ENCODE measurements at regions not wholly inside any gene's neighbourhood (a gene's known extent, or its start where the extent isn't known, plus 50 kb on each side); places are given as distances from the start of the nearest gene placed in this dataset.

DNA sequence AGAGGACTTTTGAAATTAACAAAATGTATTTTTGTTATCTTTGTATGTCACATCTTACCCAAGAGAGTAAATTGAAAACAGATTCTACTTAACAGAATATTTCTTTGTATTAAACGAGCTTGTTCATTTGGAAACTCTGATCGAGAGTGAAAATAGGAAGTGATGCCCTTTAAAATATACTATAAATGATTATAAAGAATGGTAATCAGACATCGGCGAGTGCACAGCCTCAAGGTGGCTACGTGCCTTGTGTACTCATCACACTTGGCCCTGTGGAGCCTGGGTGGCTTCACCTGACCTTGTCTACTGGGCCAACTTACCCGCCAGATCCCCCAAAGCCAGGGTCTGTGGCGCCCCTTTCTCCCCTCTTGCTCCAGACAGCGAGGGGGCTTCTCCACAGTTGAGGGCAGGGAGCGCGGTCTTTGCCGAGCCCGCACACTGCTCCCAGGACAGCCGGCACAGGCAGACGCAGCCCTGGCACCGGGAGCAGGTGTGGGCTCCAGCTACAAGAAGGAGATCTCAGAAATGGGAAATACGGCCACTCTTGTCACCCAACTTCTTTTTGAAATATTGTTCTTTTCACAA lies 243.2 kb downstream of the CEMIP2 start:
- no peak overlapping the region for H3K4me3 ChIP-seq (ENCODE audit: low read depth, low read length)
- no peak for DNase-seq (ENCODE audit: low read depth)
- TF ChIP-seq, protein P1, sequence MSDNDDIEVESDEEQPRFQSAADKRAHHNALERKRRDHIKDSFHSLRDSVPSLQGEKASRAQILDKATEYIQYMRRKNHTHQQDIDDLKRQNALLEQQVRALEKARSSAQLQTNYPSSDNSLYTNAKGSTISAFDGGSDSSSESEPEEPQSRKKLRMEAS (IDR thresholded peaks at IDR 0.05; ENCODE audit: low read depth, low read length), result no peak
- no peak for TF ChIP-seq MYC (IDR thresholded peaks at IDR 0.05; ENCODE audit: low read depth, low read length)
- TF ChIP-seq, protein P2, sequence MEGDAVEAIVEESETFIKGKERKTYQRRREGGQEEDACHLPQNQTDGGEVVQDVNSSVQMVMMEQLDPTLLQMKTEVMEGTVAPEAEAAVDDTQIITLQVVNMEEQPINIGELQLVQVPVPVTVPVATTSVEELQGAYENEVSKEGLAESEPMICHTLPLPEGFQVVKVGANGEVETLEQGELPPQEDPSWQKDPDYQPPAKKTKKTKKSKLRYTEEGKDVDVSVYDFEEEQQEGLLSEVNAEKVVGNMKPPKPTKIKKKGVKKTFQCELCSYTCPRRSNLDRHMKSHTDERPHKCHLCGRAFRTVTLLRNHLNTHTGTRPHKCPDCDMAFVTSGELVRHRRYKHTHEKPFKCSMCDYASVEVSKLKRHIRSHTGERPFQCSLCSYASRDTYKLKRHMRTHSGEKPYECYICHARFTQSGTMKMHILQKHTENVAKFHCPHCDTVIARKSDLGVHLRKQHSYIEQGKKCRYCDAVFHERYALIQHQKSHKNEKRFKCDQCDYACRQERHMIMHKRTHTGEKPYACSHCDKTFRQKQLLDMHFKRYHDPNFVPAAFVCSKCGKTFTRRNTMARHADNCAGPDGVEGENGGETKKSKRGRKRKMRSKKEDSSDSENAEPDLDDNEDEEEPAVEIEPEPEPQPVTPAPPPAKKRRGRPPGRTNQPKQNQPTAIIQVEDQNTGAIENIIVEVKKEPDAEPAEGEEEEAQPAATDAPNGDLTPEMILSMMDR (IDR thresholded peaks at IDR 0.05; ENCODE audit: low read depth, low read length), result no peak
- TF ChIP-seq POLR2A (IDR thresholded peaks at IDR 0.05; ENCODE audit: extremely low read depth, insufficient read length), result no peak

DNA sequence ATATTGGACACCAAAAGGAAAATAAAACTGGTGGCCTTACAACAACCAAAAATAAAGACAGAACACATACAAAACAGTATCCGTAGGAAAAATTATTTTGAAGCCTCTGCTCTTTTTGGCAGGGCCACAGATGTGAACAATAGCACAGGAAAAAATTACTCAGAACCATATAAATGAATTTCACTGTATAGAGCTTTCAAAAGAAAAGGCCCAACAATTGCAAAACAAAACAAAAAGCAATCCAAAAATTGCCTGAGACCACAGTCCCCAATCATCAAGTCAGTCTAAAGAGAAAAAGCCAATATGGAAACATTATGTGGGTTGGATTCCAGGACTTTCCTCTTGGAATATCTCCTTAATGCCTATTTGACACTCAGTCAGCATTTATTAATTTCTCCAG lies 243.8 kb downstream of the CEMIP2 start:
- no peak for DNase-seq (ENCODE audit: low read depth)
- no peak for TF ChIP-seq MYC (IDR thresholded peaks at IDR 0.05; ENCODE audit: low read depth, low read length)
- TF ChIP-seq POLR2A (IDR thresholded peaks at IDR 0.05; ENCODE audit: extremely low read depth, insufficient read length), result no peak
- TF ChIP-seq, protein P2 (IDR thresholded peaks at IDR 0.05; ENCODE audit: low read depth, low read length), result no peak
- TF ChIP-seq, protein P1 (IDR thresholded peaks at IDR 0.05; ENCODE audit: low read depth, low read length), result no peak

DNA sequence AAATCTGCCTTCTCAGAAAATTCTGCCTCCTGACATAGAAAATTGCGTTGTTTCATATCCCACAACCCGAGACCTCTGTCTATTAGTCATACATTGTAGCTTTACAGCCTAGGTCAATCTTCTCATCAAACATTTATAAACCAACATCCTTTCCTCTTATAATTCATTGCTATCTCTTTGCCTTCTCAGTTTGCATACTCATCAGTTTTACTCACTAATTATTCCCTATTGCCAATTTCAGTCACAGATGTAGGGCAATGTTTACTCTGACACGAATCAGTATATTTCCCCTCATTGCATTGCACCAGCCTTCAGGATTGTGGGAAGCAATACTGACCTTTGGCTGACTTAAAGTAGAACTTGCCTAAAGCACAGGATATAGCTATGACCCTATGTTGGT lies 247.2 kb downstream of the CEMIP2 start:
- H3K4me3 ChIP-seq (ENCODE audit: low read depth, low read length), result no peak overlapping the region
- TF ChIP-seq POLR2A (IDR thresholded peaks at IDR 0.05; ENCODE audit: extremely low read depth, insufficient read length), result no peak
- TF ChIP-seq, protein P2 (IDR thresholded peaks at IDR 0.05; ENCODE audit: low read depth, low read length), result no peak
- no peak for TF ChIP-seq MYC (IDR thresholded peaks at IDR 0.05; ENCODE audit: low read depth, low read length)
- TF ChIP-seq, protein P1 (IDR thresholded peaks at IDR 0.05; ENCODE audit: low read depth, low read length), result no peak
- no peak for DNase-seq (ENCODE audit: low read depth)

More for the DNA sequence above, 243.8 kb downstream of the CEMIP2 start:
- no peak overlapping the region for H3K4me3 ChIP-seq (ENCODE audit: low read depth, low read length)

DNA sequence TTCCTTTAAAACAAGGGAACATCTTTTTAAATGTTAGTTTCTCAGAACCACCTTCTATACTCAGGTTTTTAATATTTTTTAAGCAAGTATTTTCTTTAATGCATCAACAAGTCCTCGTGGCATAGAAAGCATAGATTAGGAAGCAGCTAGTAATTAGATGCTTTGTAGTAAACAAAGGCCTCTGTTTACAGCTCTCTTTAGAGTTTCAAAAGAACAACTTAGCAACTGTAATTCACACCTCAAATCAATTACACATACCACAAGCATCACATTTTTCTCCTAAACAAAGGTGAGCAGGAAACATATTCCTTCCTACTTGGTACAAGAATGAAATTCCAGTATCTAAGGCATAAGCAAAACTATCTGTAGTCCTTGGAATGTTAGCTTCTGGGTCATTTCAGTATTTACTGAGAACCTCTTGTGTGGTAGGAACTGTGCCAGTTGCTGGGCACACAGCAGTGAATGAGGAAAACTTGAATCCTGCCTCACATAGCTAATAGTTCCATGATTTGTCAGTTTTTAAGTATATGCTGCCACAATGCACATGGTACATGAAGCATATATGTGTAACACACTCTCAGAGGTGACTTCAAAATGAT lies 249.1 kb downstream of the CEMIP2 start:
- no peak overlapping the region for H3K4me3 ChIP-seq (ENCODE audit: low read depth, low read length)
- TF ChIP-seq, protein P2 (IDR thresholded peaks at IDR 0.05; ENCODE audit: low read depth, low read length), result no peak
- TF ChIP-seq, protein P1 (IDR thresholded peaks at IDR 0.05; ENCODE audit: low read depth, low read length), result no peak
- TF ChIP-seq POLR2A (IDR thresholded peaks at IDR 0.05; ENCODE audit: extremely low read depth, insufficient read length) (no peak), MYC (IDR thresholded peaks at IDR 0.05; ENCODE audit: low read depth, low read length) (no peak)
- DNase-seq (ENCODE audit: low read depth), result no peak

DNA sequence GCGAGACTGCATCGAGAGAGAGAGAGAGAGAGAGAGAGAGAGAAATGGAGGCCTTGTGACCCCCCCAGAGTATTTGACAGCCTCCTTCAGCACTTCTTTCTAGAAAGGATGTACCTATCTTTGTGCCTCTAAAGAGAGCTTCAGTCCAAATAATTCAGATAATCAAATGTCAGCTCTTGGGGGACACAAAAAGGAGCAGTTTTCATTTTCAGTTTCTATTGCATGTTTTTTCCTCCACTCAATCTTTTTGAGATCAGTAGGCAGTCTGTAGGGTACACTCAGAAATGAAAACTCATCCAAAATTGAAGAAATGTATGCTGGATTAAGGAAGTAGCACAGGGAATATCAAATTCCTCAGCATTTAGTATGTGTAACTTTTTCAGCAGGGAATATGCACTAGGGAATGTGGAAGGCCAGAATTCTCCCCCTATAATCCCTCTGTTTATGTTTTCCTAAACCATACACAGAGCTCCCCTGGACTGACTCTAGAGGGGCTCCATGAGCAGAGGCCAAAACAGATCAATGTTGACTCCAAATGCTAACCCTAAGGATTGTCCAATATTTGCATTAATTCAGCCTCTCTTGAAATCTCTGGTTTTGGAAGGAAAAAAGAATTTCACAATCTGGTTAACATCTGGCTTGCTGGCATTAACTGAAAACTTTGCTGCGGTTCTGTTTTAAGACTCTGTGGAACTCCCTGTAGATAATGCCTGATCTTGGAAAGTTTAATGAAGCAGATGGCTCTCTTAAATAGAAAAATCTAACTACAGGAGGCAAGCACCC lies 250.1 kb downstream of the CEMIP2 start:
- DNase-seq (ENCODE audit: low read depth), result no peak
- TF ChIP-seq, protein P1 (IDR thresholded peaks at IDR 0.05; ENCODE audit: low read depth, low read length), result no peak
- TF ChIP-seq POLR2A (IDR thresholded peaks at IDR 0.05; ENCODE audit: extremely low read depth, insufficient read length), result no peak
- TF ChIP-seq MYC (IDR thresholded peaks at IDR 0.05; ENCODE audit: low read depth, low read length), result no peak
- TF ChIP-seq, protein P2 (IDR thresholded peaks at IDR 0.05; ENCODE audit: low read depth, low read length), result no peak
- no peak overlapping the region for H3K4me3 ChIP-seq (ENCODE audit: low read depth, low read length)

Data from NB4 (cell line).